ENCODE measurements at regions not wholly inside any gene's neighbourhood (a gene's known extent, or its start where the extent isn't known, plus 50 kb on each side); places are given as distances from the start of the nearest gene placed in this dataset.
"Not testable (repeated sequence)": the region's sequence is repeated elsewhere in the genome, so short reads cannot be mapped to it uniquely, and the experiment has no call there.

GRCh38 chr19:28066161-28066560 is 1146.8 kb downstream of the UQCRFS1 start:
- DNase-seq, result no peak
- no peak overlapping the region for H3K27ac Mint-ChIP-seq
- H3K4me1 Mint-ChIP-seq, result no peaks in the 10 kb centered on the region
- no peak overlapping the region for H3K4me3 Mint-ChIP-seq
- no peaks in the 10 kb centered on the region for H3K36me3 Mint-ChIP-seq (ENCODE audit: low read depth)
- intact Hi-C loops (cut with micrococcal nuclease), result no loop called here
- H3K9me3 Mint-ChIP-seq, result no peaks in the 10 kb centered on the region
- H3K27me3 Mint-ChIP-seq, result no peaks in the 10 kb centered on the region

GRCh38 chr19:28065026-28065425 is 1147.9 kb downstream of the UQCRFS1 start:
- intact Hi-C loops (cut with micrococcal nuclease), result no loop called here
- no peak for DNase-seq
- H3K9me3 Mint-ChIP-seq, result no peaks in the 10 kb centered on the region
- no peaks in the 10 kb centered on the region for H3K4me1 Mint-ChIP-seq
- H3K27ac Mint-ChIP-seq, result no peak overlapping the region
- H3K4me3 Mint-ChIP-seq, result no peak overlapping the region
- H3K27me3 Mint-ChIP-seq, result no peaks in the 10 kb centered on the region
- no peaks in the 10 kb centered on the region for H3K36me3 Mint-ChIP-seq (ENCODE audit: low read depth)

- DNase-seq, result no peak
- no peaks in the 10 kb centered on the region for H3K27me3 Mint-ChIP-seq
- no peaks in the 10 kb centered on the region for H3K4me1 Mint-ChIP-seq
- H3K4me3 Mint-ChIP-seq, result no peak overlapping the region
- H3K9me3 Mint-ChIP-seq, result no peaks in the 10 kb centered on the region
- intact Hi-C loops (cut with micrococcal nuclease), result no loop called here
- H3K27ac Mint-ChIP-seq, result no peak overlapping the region
- H3K36me3 Mint-ChIP-seq (ENCODE audit: low read depth), result no peaks in the 10 kb centered on the region
Observed at GRCh38 chr19:28063702-28064101, 1149.2 kb downstream of the UQCRFS1 start.

GRCh38 chr19:28061111-28061510 is 1151.8 kb downstream of the UQCRFS1 start:
- intact Hi-C loops (cut with micrococcal nuclease), result no loop called here
- Mint-ChIP-seq H3K9me3 (peaks cover 9% of the 10 kb centered on the region), H3K27me3 (no peaks in the 10 kb centered on the region), H3K4me1 (no peaks in the 10 kb centered on the region), H3K4me3 (no peak overlapping the region), H3K27ac (no peak overlapping the region), H3K36me3 (ENCODE audit: low read depth) (no peaks in the 10 kb centered on the region)
- DNase-seq, result no peak

- H3K27ac Mint-ChIP-seq; H3K4me3 Mint-ChIP-seq; intact Hi-C loops (cut with micrococcal nuclease); H3K36me3 Mint-ChIP-seq (ENCODE audit: low read depth); H3K4me1 Mint-ChIP-seq; DNase-seq; H3K27me3 Mint-ChIP-seq: not testable (repeated sequence)
- peaks cover 11% of the 10 kb centered on the region for H3K9me3 Mint-ChIP-seq
Observed at GRCh38 chr19:28057026-28057425, 1155.9 kb downstream of the UQCRFS1 start.

GRCh38 chr19:28051047-28051446 is 1161.9 kb downstream of the UQCRFS1 start:
- intact Hi-C loops (cut with micrococcal nuclease), result no loop called here
- DNase-seq, result no peak
- Mint-ChIP-seq H3K4me3 (no peak overlapping the region), H3K27me3 (no peaks in the 10 kb centered on the region), H3K9me3 (peaks cover 5% of the 10 kb centered on the region), H3K27ac (no peak overlapping the region), H3K36me3 (ENCODE audit: low read depth) (no peaks in the 10 kb centered on the region), H3K4me1 (no peaks in the 10 kb centered on the region)

GRCh38 chr19:28049875-28050274 is 1163.1 kb downstream of the UQCRFS1 start:
- Mint-ChIP-seq H3K9me3 (peaks cover 5% of the 10 kb centered on the region), H3K27ac (no peak overlapping the region), H3K27me3 (no peaks in the 10 kb centered on the region), H3K4me1 (no peaks in the 10 kb centered on the region), H3K4me3 (no peak overlapping the region), H3K36me3 (ENCODE audit: low read depth) (no peaks in the 10 kb centered on the region)
- intact Hi-C loops (cut with micrococcal nuclease), result no loop called here
- no peak for DNase-seq

- Mint-ChIP-seq H3K27ac (no peak overlapping the region), H3K27me3 (no peaks in the 10 kb centered on the region), H3K36me3 (ENCODE audit: low read depth) (no peaks in the 10 kb centered on the region), H3K4me1 (no peaks in the 10 kb centered on the region), H3K9me3 (peaks cover 2% of the 10 kb centered on the region), H3K4me3 (no peak overlapping the region)
- intact Hi-C loops (cut with micrococcal nuclease), result no loop called here
- DNase-seq, result no peak
Observed at GRCh38 chr19:28046932-28047331, 1166.0 kb downstream of the UQCRFS1 start.

- no peak overlapping the region for H3K4me3 Mint-ChIP-seq
- no peaks in the 10 kb centered on the region for H3K27me3 Mint-ChIP-seq
- H3K27ac Mint-ChIP-seq, result no peak overlapping the region
- no peaks in the 10 kb centered on the region for H3K9me3 Mint-ChIP-seq
- intact Hi-C loops (cut with micrococcal nuclease), result no loop called here
- H3K4me1 Mint-ChIP-seq, result no peaks in the 10 kb centered on the region
- no peaks in the 10 kb centered on the region for H3K36me3 Mint-ChIP-seq (ENCODE audit: low read depth)
- DNase-seq, result no peak
Observed at GRCh38 chr19:28045621-28046020, 1167.3 kb downstream of the UQCRFS1 start.

GRCh38 chr19:28044477-28044876 is 1168.5 kb downstream of the UQCRFS1 start:
- DNase-seq, result no peak
- Mint-ChIP-seq H3K9me3 (no peaks in the 10 kb centered on the region), H3K4me1 (no peaks in the 10 kb centered on the region), H3K27me3 (no peaks in the 10 kb centered on the region), H3K4me3 (no peak overlapping the region), H3K36me3 (ENCODE audit: low read depth) (no peaks in the 10 kb centered on the region), H3K27ac (no peak overlapping the region)
- intact Hi-C loops (cut with micrococcal nuclease), result no loop called here

- Mint-ChIP-seq H3K27ac (no peak overlapping the region), H3K4me3 (no peak overlapping the region), H3K36me3 (ENCODE audit: low read depth) (no peaks in the 10 kb centered on the region), H3K4me1 (no peaks in the 10 kb centered on the region), H3K9me3 (no peaks in the 10 kb centered on the region), H3K27me3 (no peaks in the 10 kb centered on the region)
- intact Hi-C loops (cut with micrococcal nuclease), result no loop called here
- DNase-seq, result no peak
Observed at GRCh38 chr19:28042516-28042915, 1170.4 kb downstream of the UQCRFS1 start.

- H3K27ac Mint-ChIP-seq, result no peak overlapping the region
- no peaks in the 10 kb centered on the region for H3K4me1 Mint-ChIP-seq
- no peaks in the 10 kb centered on the region for H3K9me3 Mint-ChIP-seq
- no peaks in the 10 kb centered on the region for H3K36me3 Mint-ChIP-seq (ENCODE audit: low read depth)
- intact Hi-C loops (cut with micrococcal nuclease), result no loop called here
- H3K27me3 Mint-ChIP-seq, result no peaks in the 10 kb centered on the region
- no peak for DNase-seq
- H3K4me3 Mint-ChIP-seq, result no peak overlapping the region
Observed at GRCh38 chr19:28039677-28040381, 1173.1 kb downstream of the UQCRFS1 start.

- no peak overlapping the region for H3K27ac Mint-ChIP-seq
- no peaks in the 10 kb centered on the region for H3K4me1 Mint-ChIP-seq
- DNase-seq, result no peak
- H3K36me3 Mint-ChIP-seq (ENCODE audit: low read depth), result no peaks in the 10 kb centered on the region
- intact Hi-C loops (cut with micrococcal nuclease), result no loop called here
- no peaks in the 10 kb centered on the region for H3K27me3 Mint-ChIP-seq
- H3K4me3 Mint-ChIP-seq, result no peak overlapping the region
- peaks cover 3% of the 10 kb centered on the region for H3K9me3 Mint-ChIP-seq
Observed at GRCh38 chr19:28037186-28037585, 1175.8 kb downstream of the UQCRFS1 start.

GRCh38 chr19:28036486-28036885 is 1176.5 kb downstream of the UQCRFS1 start:
- Mint-ChIP-seq H3K4me3 (no peak overlapping the region), H3K36me3 (ENCODE audit: low read depth) (no peaks in the 10 kb centered on the region), H3K9me3 (peaks cover 5% of the 10 kb centered on the region), H3K27ac (no peak overlapping the region), H3K4me1 (no peaks in the 10 kb centered on the region), H3K27me3 (no peaks in the 10 kb centered on the region)
- DNase-seq, result no peak
- intact Hi-C loops (cut with micrococcal nuclease), result no loop called here

GRCh38 chr19:28034936-28035335 is 1178.0 kb downstream of the UQCRFS1 start:
- intact Hi-C loops (cut with micrococcal nuclease), result no loop called here

More at GRCh38 chr19:28034936-28035335, 1178.0 kb downstream of the UQCRFS1 start:
- no peak for DNase-seq
- Mint-ChIP-seq H3K4me3 (no peak overlapping the region), H3K4me1 (no peaks in the 10 kb centered on the region), H3K36me3 (ENCODE audit: low read depth) (no peaks in the 10 kb centered on the region), H3K27me3 (no peaks in the 10 kb centered on the region), H3K27ac (no peak overlapping the region), H3K9me3 (peaks cover 6% of the 10 kb centered on the region)

Measured in activated CD4-positive, alpha-beta T cell treated with anti-CD3 and anti-CD28 coated beads, Interleukin-2, amount 10 ng/mL, durations not matched to agents 24 days and 14 days (primary cell).